Vagina (tissue), 2 donors: ENCODE measurements at regions not wholly inside any gene's neighbourhood (a gene's known extent, or its start where the extent isn't known, plus 50 kb on each side); places are given as distances from the start of the nearest gene placed in this dataset.
"Not testable (repeated sequence)": the region's sequence is repeated elsewhere in the genome, so short reads cannot be mapped to it uniquely, and the experiment has no call there.

Experiments used
- POLR2AphosphoS5 ChIP-seq, 2 donors: sonication (generic); formaldehyde crosslinking; IDR thresholded peaks; one replicate each; pipeline ENCODE4 v1.9.0; 2017; ENCODE audit warnings: antibody characterized with exemption in 2 of 2, mild to moderate bottlenecking in 2 of 2, low read depth in 1 of 2; ENCODE audit not compliant: insufficient read depth in 1 of 2
- TF ChIP-seq, protein P1 (sequence below), 3 experiments: fragments of 450-650 bp in 2 of 3; fragments of 200-600 bp in 1 of 3; sonication (generic) in 1 of 3; IDR thresholded peaks; one replicate each; pipeline ENCODE4 v1.5.1; 2017 to 2019; ENCODE audit warnings: antibody characterized with exemption in 3 of 3, mild to moderate bottlenecking in 2 of 3, moderate library complexity in 2 of 3

DNA sequence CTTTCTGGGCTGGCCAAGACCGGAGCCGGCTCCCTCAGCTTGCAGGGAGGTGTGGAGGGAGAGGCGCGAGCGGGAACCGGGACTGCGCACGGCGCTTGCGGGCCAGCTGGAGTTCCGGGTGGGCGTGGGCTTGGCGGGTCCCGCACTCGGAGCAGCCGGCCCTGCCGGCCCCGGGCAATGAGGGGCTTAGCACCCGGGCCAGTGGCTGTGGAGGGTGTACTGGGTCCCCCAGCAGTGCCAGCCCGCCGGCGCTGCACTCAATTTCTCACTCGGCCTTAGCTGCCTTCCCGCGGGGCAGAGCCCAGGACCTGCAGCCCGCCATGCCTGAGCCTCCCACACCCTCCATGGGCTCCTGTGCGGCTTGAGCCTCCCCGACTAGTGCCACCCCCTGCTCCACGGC is 61.9 kb upstream of the EEF1E1 start:
- TF ChIP-seq, protein P1, sequence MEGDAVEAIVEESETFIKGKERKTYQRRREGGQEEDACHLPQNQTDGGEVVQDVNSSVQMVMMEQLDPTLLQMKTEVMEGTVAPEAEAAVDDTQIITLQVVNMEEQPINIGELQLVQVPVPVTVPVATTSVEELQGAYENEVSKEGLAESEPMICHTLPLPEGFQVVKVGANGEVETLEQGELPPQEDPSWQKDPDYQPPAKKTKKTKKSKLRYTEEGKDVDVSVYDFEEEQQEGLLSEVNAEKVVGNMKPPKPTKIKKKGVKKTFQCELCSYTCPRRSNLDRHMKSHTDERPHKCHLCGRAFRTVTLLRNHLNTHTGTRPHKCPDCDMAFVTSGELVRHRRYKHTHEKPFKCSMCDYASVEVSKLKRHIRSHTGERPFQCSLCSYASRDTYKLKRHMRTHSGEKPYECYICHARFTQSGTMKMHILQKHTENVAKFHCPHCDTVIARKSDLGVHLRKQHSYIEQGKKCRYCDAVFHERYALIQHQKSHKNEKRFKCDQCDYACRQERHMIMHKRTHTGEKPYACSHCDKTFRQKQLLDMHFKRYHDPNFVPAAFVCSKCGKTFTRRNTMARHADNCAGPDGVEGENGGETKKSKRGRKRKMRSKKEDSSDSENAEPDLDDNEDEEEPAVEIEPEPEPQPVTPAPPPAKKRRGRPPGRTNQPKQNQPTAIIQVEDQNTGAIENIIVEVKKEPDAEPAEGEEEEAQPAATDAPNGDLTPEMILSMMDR (IDR thresholded peaks at IDR 0.05), result not testable (repeated sequence)
- not testable (repeated sequence) for TF ChIP-seq POLR2AphosphoS5 (IDR thresholded peaks at IDR 0.05; ENCODE audit: insufficient read depth in 1 of 2, low read depth in 1 of 2)
